HEK293T (cell line): ENCODE measurements at regions not wholly inside any gene's neighbourhood (a gene's known extent, or its start where the extent isn't known, plus 50 kb on each side); places are given as distances from the start of the nearest gene placed in this dataset.
"Not testable (repeated sequence)": the region's sequence is repeated elsewhere in the genome, so short reads cannot be mapped to it uniquely, and the experiment has no call there.

Experiments used
- ARNT ChIP-seq: fragments of 450-650 bp; IDR thresholded peaks from 2 replicates; pipeline ENCODE4 v1.6.1; 2017; ENCODE audit warnings: mild to moderate bottlenecking
- BHLHE40 ChIP-seq: fragments of 450-650 bp; IDR thresholded peaks from 2 replicates; pipeline ENCODE4 v1.6.1; 2016; ENCODE audit warnings: mild to moderate bottlenecking, moderate library complexity, borderline replicate concordance
- CTBP1 ChIP-seq: fragments of 450-650 bp; IDR thresholded peaks from 2 replicates; pipeline ENCODE4 v1.6.1; 2016; ENCODE audit warnings: borderline replicate concordance
- ELF4 ChIP-seq: fragments of 450-650 bp; IDR thresholded peaks from 2 replicates; pipeline ENCODE4 v1.6.1; 2017; ENCODE audit warnings: antibody characterized with exemption
- FOXA1 ChIP-seq: fragments of 450-650 bp; IDR thresholded peaks from 2 replicates; pipeline ENCODE4 v1.6.1; 2016; ENCODE audit warnings: mild to moderate bottlenecking
- FOXK2 ChIP-seq: fragments of 450-650 bp; IDR thresholded peaks from 2 replicates; pipeline ENCODE4 v1.6.1; 2016; ENCODE audit warnings: mild to moderate bottlenecking
- FOXM1 ChIP-seq: fragments of 450-650 bp; IDR thresholded peaks from 2 replicates; pipeline ENCODE4 v1.6.1; 2017; ENCODE audit warnings: mild to moderate bottlenecking, borderline replicate concordance
- HDGF ChIP-seq: fragments of 450-650 bp; IDR thresholded peaks from 2 replicates; pipeline ENCODE4 v1.6.1; 2017; ENCODE audit warnings: antibody characterized with exemption, borderline replicate concordance
- LEF1 ChIP-seq: fragments of 450-650 bp; IDR thresholded peaks from 2 replicates; pipeline ENCODE4 v1.6.1; 2017; ENCODE audit warnings: mild to moderate bottlenecking, borderline replicate concordance
- NFRKB ChIP-seq: fragments of 450-650 bp; IDR thresholded peaks from 2 replicates; pipeline ENCODE4 v1.6.1; 2016; ENCODE audit warnings: mild to moderate bottlenecking, moderate library complexity
- SP1 ChIP-seq: fragments of 450-650 bp; IDR thresholded peaks from 2 replicates; pipeline ENCODE4 v1.6.1; 2017
- SUZ12 ChIP-seq: fragments of 450-650 bp; IDR thresholded peaks from 2 replicates; pipeline ENCODE4 v1.6.1; 2016; ENCODE audit warnings: mild to moderate bottlenecking
- TARDBP ChIP-seq: fragments of 450-650 bp; IDR thresholded peaks from 2 replicates; pipeline ENCODE4 v1.6.1; 2016

GRCh38 chr17:71599583-71599982 is 521.2 kb upstream of the SOX9 start:
- not testable (repeated sequence) for TF ChIP-seq SP1, HDGF, TARDBP, ARNT, NFRKB, SUZ12, BHLHE40, FOXK2, ELF4, FOXM1, LEF1, CTBP1, FOXA1
